Activated T-helper 2 cell treated with anti-CD3 and anti-CD28 coated beads, Interferon-gamma antibody, Interleukin-2, Interleukin-4, amounts not matched to agents 10 μg/mL and 5 μg/mL and 100 μg/mL, durations not matched to agents 14 hours and 24 hours and 36 hours (primary cell): ENCODE measurements at regions not wholly inside any gene's neighbourhood (a gene's known extent, or its start where the extent isn't known, plus 50 kb on each side); places are given as distances from the start of the nearest gene placed in this dataset.

Experiments used
- DNase-seq: peaks from one replicate; pipeline ENCODE4 v3.0.0; 2021; ENCODE audit warnings: low spot score
- H3K27ac Mint-ChIP-seq: one replicate; pipeline ENCODE4 v1.8.0; 2021; ENCODE audit warnings: mixed read lengths
- H3K27me3 Mint-ChIP-seq: one replicate; pipeline ENCODE4 v1.8.0; 2021; ENCODE audit warnings: low read depth, mixed read lengths
- H3K36me3 Mint-ChIP-seq: one replicate; pipeline ENCODE4 v1.8.0; 2021; ENCODE audit warnings: low read depth, mixed read lengths
- H3K4me1 Mint-ChIP-seq: one replicate; pipeline ENCODE4 v1.8.0; 2021; ENCODE audit warnings: low read depth, mixed read lengths
- H3K4me3 Mint-ChIP-seq: one replicate; pipeline ENCODE4 v1.8.0; 2021; ENCODE audit warnings: low read depth, mild to moderate bottlenecking, moderate library complexity, mixed read lengths
- H3K9me3 Mint-ChIP-seq: one replicate; pipeline ENCODE4 v1.8.0; 2021; ENCODE audit warnings: mixed read lengths
- intact Hi-C: fragments of 100-400 bp; cut with micrococcal nuclease; formaldehyde crosslinking; loops from one replicate; pipeline ENCODE4 v1.15.1; 2023

GRCh38 chr20:6533761-6534479 lies 233.6 kb upstream of the BMP2 start:
- H3K9me3 Mint-ChIP-seq = peaks cover 9% of the 10 kb centered on the region
- H3K4me1 Mint-ChIP-seq = no peaks in the 10 kb centered on the region
- DNase-seq = no peak
- H3K27ac Mint-ChIP-seq = no peak overlapping the region
- intact Hi-C loops = no loop called here
- no peak overlapping the region for H3K4me3 Mint-ChIP-seq
- H3K27me3 Mint-ChIP-seq = no peaks in the 10 kb centered on the region
- no peaks in the 10 kb centered on the region for H3K36me3 Mint-ChIP-seq

GRCh38 chr20:6533351-6533750 lies 234.1 kb upstream of the BMP2 start:
- Mint-ChIP-seq H3K27me3 (no peaks in the 10 kb centered on the region), H3K4me3 (no peak overlapping the region), H3K9me3 (peaks cover 9% of the 10 kb centered on the region), H3K4me1 (no peaks in the 10 kb centered on the region), H3K36me3 (no peaks in the 10 kb centered on the region), H3K27ac (no peak overlapping the region)
- intact Hi-C loops = no loop called here
- DNase-seq = no peak

GRCh38 chr20:6530779-6531315 lies 236.6 kb upstream of the BMP2 start:
- Mint-ChIP-seq H3K36me3 (no peaks in the 10 kb centered on the region), H3K27me3 (no peaks in the 10 kb centered on the region), H3K4me3 (no peak overlapping the region), H3K4me1 (no peaks in the 10 kb centered on the region), H3K27ac (no peak overlapping the region), H3K9me3 (peaks cover 9% of the 10 kb centered on the region)
- intact Hi-C loops = no loop called here
- no peak for DNase-seq

GRCh38 chr20:6530254-6530653 lies 237.2 kb upstream of the BMP2 start:
- Mint-ChIP-seq H3K4me3 (no peak overlapping the region), H3K36me3 (no peaks in the 10 kb centered on the region), H3K27ac (no peak overlapping the region), H3K4me1 (no peaks in the 10 kb centered on the region), H3K27me3 (no peaks in the 10 kb centered on the region), H3K9me3 (peaks cover 10% of the 10 kb centered on the region)
- DNase-seq = no peak
- intact Hi-C loops = no loop called here

- DNase-seq = no peak
- Mint-ChIP-seq H3K27me3 (no peaks in the 10 kb centered on the region), H3K27ac (no peak overlapping the region), H3K9me3 (peaks cover 34% of the 10 kb centered on the region), H3K4me3 (no peak overlapping the region), H3K36me3 (no peaks in the 10 kb centered on the region), H3K4me1 (no peaks in the 10 kb centered on the region)
- intact Hi-C loops = no loop called here
Observed at GRCh38 chr20:6525447-6526303, 241.8 kb upstream of the BMP2 start.

GRCh38 chr20:6524305-6524704 lies 243.2 kb upstream of the BMP2 start:
- H3K4me3 Mint-ChIP-seq = no peak overlapping the region
- DNase-seq = no peak
- peaks cover 42% of the 10 kb centered on the region for H3K9me3 Mint-ChIP-seq
- H3K27me3 Mint-ChIP-seq = no peaks in the 10 kb centered on the region
- H3K4me1 Mint-ChIP-seq = no peaks in the 10 kb centered on the region
- intact Hi-C loops = no loop called here
- H3K36me3 Mint-ChIP-seq = no peaks in the 10 kb centered on the region
- H3K27ac Mint-ChIP-seq = no peak overlapping the region

GRCh38 chr20:6519556-6519955 lies 247.9 kb upstream of the BMP2 start:
- intact Hi-C loops = no loop called here
- H3K9me3 Mint-ChIP-seq = peaks cover 33% of the 10 kb centered on the region
- H3K27ac Mint-ChIP-seq = no peak overlapping the region
- H3K36me3 Mint-ChIP-seq = no peaks in the 10 kb centered on the region
- H3K27me3 Mint-ChIP-seq = no peaks in the 10 kb centered on the region
- H3K4me1 Mint-ChIP-seq = no peaks in the 10 kb centered on the region
- no peak for DNase-seq
- no peak overlapping the region for H3K4me3 Mint-ChIP-seq

- H3K4me3 Mint-ChIP-seq = no peak overlapping the region
Observed at GRCh38 chr20:6515261-6515660, 252.2 kb upstream of the BMP2 start.

GRCh38 chr20:6513599-6513998 lies 253.9 kb upstream of the BMP2 start:
- DNase-seq = no peak
- no peaks in the 10 kb centered on the region for H3K36me3 Mint-ChIP-seq
- H3K27ac Mint-ChIP-seq = no peak overlapping the region
- intact Hi-C loops = no loop called here
- no peaks in the 10 kb centered on the region for H3K27me3 Mint-ChIP-seq
- H3K4me3 Mint-ChIP-seq = no peak overlapping the region
- peaks cover 11% of the 10 kb centered on the region for H3K9me3 Mint-ChIP-seq
- no peaks in the 10 kb centered on the region for H3K4me1 Mint-ChIP-seq

More at GRCh38 chr20:6515261-6515660, 252.2 kb upstream of the BMP2 start:
- Mint-ChIP-seq H3K4me1 (no peaks in the 10 kb centered on the region), H3K27ac (no peak overlapping the region), H3K9me3 (peaks cover 19% of the 10 kb centered on the region), H3K27me3 (no peaks in the 10 kb centered on the region), H3K36me3 (no peaks in the 10 kb centered on the region)
- no peak for DNase-seq
- intact Hi-C loops = no loop called here

GRCh38 chr20:6509374-6509773 lies 258.1 kb upstream of the BMP2 start:
- intact Hi-C loops = no loop called here
- Mint-ChIP-seq H3K27ac (no peak overlapping the region), H3K4me1 (no peaks in the 10 kb centered on the region), H3K27me3 (no peaks in the 10 kb centered on the region), H3K4me3 (no peak overlapping the region), H3K36me3 (no peaks in the 10 kb centered on the region), H3K9me3 (peaks cover 19% of the 10 kb centered on the region)
- DNase-seq = no peak

- no peak overlapping the region for H3K4me3 Mint-ChIP-seq
- intact Hi-C loops = no loop called here
- H3K9me3 Mint-ChIP-seq = peaks cover 15% of the 10 kb centered on the region
- no peak overlapping the region for H3K27ac Mint-ChIP-seq
- no peaks in the 10 kb centered on the region for H3K27me3 Mint-ChIP-seq
- no peaks in the 10 kb centered on the region for H3K4me1 Mint-ChIP-seq
- no peaks in the 10 kb centered on the region for H3K36me3 Mint-ChIP-seq
- no peak for DNase-seq
Observed at GRCh38 chr20:6506906-6507305, 260.6 kb upstream of the BMP2 start.

- H3K9me3 Mint-ChIP-seq = peaks cover 8% of the 10 kb centered on the region
- H3K4me1 Mint-ChIP-seq = no peaks in the 10 kb centered on the region
- no peak for DNase-seq
- no peaks in the 10 kb centered on the region for H3K27me3 Mint-ChIP-seq
- H3K4me3 Mint-ChIP-seq = no peak overlapping the region
- H3K27ac Mint-ChIP-seq = no peak overlapping the region
- no peaks in the 10 kb centered on the region for H3K36me3 Mint-ChIP-seq
- intact Hi-C loops = no loop called here
Observed at GRCh38 chr20:6504826-6505225, 262.7 kb upstream of the BMP2 start.

- intact Hi-C loops = no loop called here
- no peaks in the 10 kb centered on the region for H3K4me1 Mint-ChIP-seq
- no peak overlapping the region for H3K27ac Mint-ChIP-seq
- peaks cover 8% of the 10 kb centered on the region for H3K9me3 Mint-ChIP-seq
- no peaks in the 10 kb centered on the region for H3K27me3 Mint-ChIP-seq
- no peak for DNase-seq
- H3K4me3 Mint-ChIP-seq = no peak overlapping the region
- H3K36me3 Mint-ChIP-seq = no peaks in the 10 kb centered on the region
Observed at GRCh38 chr20:6504179-6504578, 263.3 kb upstream of the BMP2 start.
